ENCODE measurements at regions not wholly inside any gene's neighbourhood (a gene's known extent, or its start where the extent isn't known, plus 50 kb on each side); places are given as distances from the start of the nearest gene placed in this dataset.

GRCh38 chr1:143727263-143727662 is 244.5 kb downstream of the FAM72C start:
- no peak overlapping the region for H3K27ac ChIP-seq (ENCODE audit: low read depth, low read length)
- ChIA-PET CTCF (no interaction called here), POLR2A (no interaction called here)

GRCh38 chr1:143721024-143721373 is 250.8 kb downstream of the FAM72C start:
- CTCF ChIA-PET, result no interaction called here
- no peak overlapping the region for H3K27ac ChIP-seq (ENCODE audit: low read depth, low read length)
- TF ChIP-seq, protein P1, sequence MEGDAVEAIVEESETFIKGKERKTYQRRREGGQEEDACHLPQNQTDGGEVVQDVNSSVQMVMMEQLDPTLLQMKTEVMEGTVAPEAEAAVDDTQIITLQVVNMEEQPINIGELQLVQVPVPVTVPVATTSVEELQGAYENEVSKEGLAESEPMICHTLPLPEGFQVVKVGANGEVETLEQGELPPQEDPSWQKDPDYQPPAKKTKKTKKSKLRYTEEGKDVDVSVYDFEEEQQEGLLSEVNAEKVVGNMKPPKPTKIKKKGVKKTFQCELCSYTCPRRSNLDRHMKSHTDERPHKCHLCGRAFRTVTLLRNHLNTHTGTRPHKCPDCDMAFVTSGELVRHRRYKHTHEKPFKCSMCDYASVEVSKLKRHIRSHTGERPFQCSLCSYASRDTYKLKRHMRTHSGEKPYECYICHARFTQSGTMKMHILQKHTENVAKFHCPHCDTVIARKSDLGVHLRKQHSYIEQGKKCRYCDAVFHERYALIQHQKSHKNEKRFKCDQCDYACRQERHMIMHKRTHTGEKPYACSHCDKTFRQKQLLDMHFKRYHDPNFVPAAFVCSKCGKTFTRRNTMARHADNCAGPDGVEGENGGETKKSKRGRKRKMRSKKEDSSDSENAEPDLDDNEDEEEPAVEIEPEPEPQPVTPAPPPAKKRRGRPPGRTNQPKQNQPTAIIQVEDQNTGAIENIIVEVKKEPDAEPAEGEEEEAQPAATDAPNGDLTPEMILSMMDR (IDR thresholded peaks at IDR 0.05; ENCODE audit: low read depth, low read length), result no peak

More at GRCh38 chr1:143727263-143727662, 244.5 kb downstream of the FAM72C start:
- Histone ChIP-seq H3K9me3 (ENCODE audit: control insufficient read depth, insufficient read depth, low read length) (no peaks in the 10 kb centered on the region), H3K27me3 (ENCODE audit: control insufficient read depth, insufficient read depth, low read length) (no peaks in the 10 kb centered on the region), H3K4me3 (ENCODE audit: low read depth, low read length) (no peak overlapping the region)
- no peak for DNase-seq (ENCODE audit: low read depth, low spot score)
- TF ChIP-seq, protein P1 (IDR thresholded peaks at IDR 0.05; ENCODE audit: low read depth, low read length), result no peak

DNA sequence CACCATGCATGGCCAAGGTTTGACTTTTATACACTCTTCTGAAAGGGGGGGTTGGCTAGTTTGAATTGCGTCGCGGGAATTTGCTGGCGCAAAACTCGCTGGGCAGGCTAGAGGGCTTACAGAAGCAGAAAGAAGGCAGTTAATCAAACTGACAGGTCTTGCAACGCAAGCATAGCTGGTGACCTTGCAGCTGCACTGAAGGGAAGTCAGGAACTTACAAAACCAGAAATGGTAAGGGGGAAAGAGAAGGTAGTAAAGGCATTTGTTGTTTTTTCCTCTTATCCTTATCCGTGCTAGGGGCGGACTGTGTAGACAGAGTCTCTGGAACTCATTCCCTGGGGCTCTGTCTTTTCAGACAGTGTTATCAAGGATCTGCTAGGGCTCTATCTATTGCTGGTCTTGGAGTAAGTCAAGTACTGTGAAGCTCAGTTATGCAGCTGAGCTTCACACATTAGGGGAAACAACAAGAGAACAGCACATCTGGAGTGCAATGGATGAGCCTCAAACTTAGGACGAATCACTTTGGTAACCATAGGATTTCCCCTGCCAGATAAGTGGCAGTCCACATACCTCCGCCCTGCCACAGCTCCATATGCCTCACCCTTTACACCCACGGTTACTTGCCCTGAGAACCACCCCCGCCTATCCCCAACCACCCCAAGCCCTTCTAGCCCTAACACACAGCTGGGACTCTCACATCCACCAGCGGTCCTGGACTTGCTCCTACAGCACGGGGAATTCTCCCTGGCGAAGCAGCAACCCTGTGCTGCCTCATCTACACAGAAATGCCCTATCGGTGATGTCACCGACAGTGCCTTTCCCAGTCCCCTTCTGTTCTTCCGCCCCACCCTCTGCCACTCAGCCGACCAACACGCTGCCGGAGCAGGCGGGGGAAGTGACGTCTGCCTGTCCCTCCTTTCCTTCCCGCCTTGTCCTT is 251.4 kb downstream of the FAM72C start:
- ChIA-PET CTCF (no interaction called here), POLR2A (no interaction called here)
- TF ChIP-seq, protein P1 (IDR thresholded peaks at IDR 0.05; ENCODE audit: low read depth, low read length), result no peak
- no peaks in the 10 kb centered on the region; the same call in 1 of the 2 replicates for H3K9me3 ChIP-seq (ENCODE audit: control insufficient read depth, insufficient read depth, low read length)
- H3K27me3 ChIP-seq (ENCODE audit: control insufficient read depth, insufficient read depth, low read length), result no peaks in the 10 kb centered on the region
- H3K27ac ChIP-seq (ENCODE audit: low read depth, low read length), result no peak overlapping the region
- no peak for DNase-seq (ENCODE audit: low read depth, low spot score)
- H3K4me3 ChIP-seq (ENCODE audit: low read depth, low read length), result no peak overlapping the region

More at GRCh38 chr1:143721024-143721373, 250.8 kb downstream of the FAM72C start:
- Histone ChIP-seq H3K27me3 (ENCODE audit: control insufficient read depth, insufficient read depth, low read length) (no peaks in the 10 kb centered on the region), H3K4me3 (ENCODE audit: low read depth, low read length) (no peak overlapping the region), H3K9me3 (ENCODE audit: control insufficient read depth, insufficient read depth, low read length) (no peaks in the 10 kb centered on the region; the same call in 1 of the 2 replicates)
- POLR2A ChIA-PET, result no interaction called here
- DNase-seq (ENCODE audit: low read depth, low spot score), result no peak

- no peaks in the 10 kb centered on the region for H3K27me3 ChIP-seq (ENCODE audit: control insufficient read depth, insufficient read depth, low read length)
Observed at GRCh38 chr1:143718524-143718923, 253.3 kb downstream of the FAM72C start.

GRCh38 chr1:143718021-143718420 is 253.8 kb downstream of the FAM72C start:
- Histone ChIP-seq H3K4me3 (ENCODE audit: low read depth, low read length) (no peak overlapping the region), H3K27ac (ENCODE audit: low read depth, low read length) (no peak overlapping the region), H3K27me3 (ENCODE audit: control insufficient read depth, insufficient read depth, low read length) (no peaks in the 10 kb centered on the region), H3K9me3 (ENCODE audit: control insufficient read depth, insufficient read depth, low read length) (no peaks in the 10 kb centered on the region; the same call in 1 of the 2 replicates)
- TF ChIP-seq, protein P1 (IDR thresholded peaks at IDR 0.05; ENCODE audit: low read depth, low read length), result no peak
- POLR2A ChIA-PET, result no interaction called here
- no peak for DNase-seq (ENCODE audit: low read depth, low spot score)
- CTCF ChIA-PET, result no interaction called here

More at GRCh38 chr1:143718524-143718923, 253.3 kb downstream of the FAM72C start:
- TF ChIP-seq, protein P1 (IDR thresholded peaks at IDR 0.05; ENCODE audit: low read depth, low read length), result no peak
- no peak overlapping the region for H3K27ac ChIP-seq (ENCODE audit: low read depth, low read length)
- H3K9me3 ChIP-seq (ENCODE audit: control insufficient read depth, insufficient read depth, low read length), result no peaks in the 10 kb centered on the region; the same call in 1 of the 2 replicates
- no peak overlapping the region for H3K4me3 ChIP-seq (ENCODE audit: low read depth, low read length)
- ChIA-PET CTCF (no interaction called here), POLR2A (no interaction called here)
- no peak for DNase-seq (ENCODE audit: low read depth, low spot score)

All from AG04450 (cell line).